Retinal pigment epithelial cell (primary cell): ENCODE measurements at regions not wholly inside any gene's neighbourhood (a gene's known extent, or its start where the extent isn't known, plus 50 kb on each side); places are given as distances from the start of the nearest gene placed in this dataset.
A peak's percentile ranks its signal among the peaks of the same experiment; 100 is the strongest.

Experiments
- DNase-seq: peaks from one replicate; pipeline ENCODE4 v3.0.0-alpha.2; 2010; ENCODE audit warnings: low read depth
- H3K4me3 ChIP-seq: 2 replicates; pipeline ENCODE4 v1.5.1; 2011; ENCODE audit warnings: mild to moderate bottlenecking, low read length, control low read depth, moderate library complexity
- CTCF ChIP-seq: conservative IDR thresholded peaks from 2 replicates; pipeline ENCODE4 v1.5.1; 2011; ENCODE audit warnings: low read depth, low read length, control low read depth, inconsistent platforms

- no peak for TF ChIP-seq CTCF
- DNase-seq, result peak; percentile 95
- no peak overlapping the region for H3K4me3 ChIP-seq
These were observed 58.2 kb downstream of the ZBTB38 start for GRCh38 chr3:141426404-141427034.

- no peak overlapping the region for H3K4me3 ChIP-seq
- TF ChIP-seq CTCF, result no peak
- no peak for DNase-seq
These were observed 59.1 kb upstream of the RASA2 start for GRCh38 chr3:141427764-141428163.

- DNase-seq, result no peak
- TF ChIP-seq CTCF, result no peak
- no peak overlapping the region for H3K4me3 ChIP-seq
These were observed 57.3 kb upstream of the RASA2 start for GRCh38 chr3:141429371-141430035.

- no peak for DNase-seq
- H3K4me3 ChIP-seq, result no peak overlapping the region
- TF ChIP-seq CTCF, result no peak
These were observed 56.5 kb upstream of the RASA2 start for GRCh38 chr3:141430316-141430715.

- peak overlapping the region; percentile 3 for H3K4me3 ChIP-seq
These were observed 55.1 kb upstream of the RASA2 start for GRCh38 chr3:141431411-141432378.

GRCh38 chr3:141432904-141433303 is 53.9 kb upstream of the RASA2 start:
- DNase-seq, result no peak
- no peak for TF ChIP-seq CTCF

More at GRCh38 chr3:141431411-141432378, 55.1 kb upstream of the RASA2 start:
- peak; percentile 88 for DNase-seq
- TF ChIP-seq CTCF, result no peak

More at GRCh38 chr3:141432904-141433303, 53.9 kb upstream of the RASA2 start:
- no peak overlapping the region for H3K4me3 ChIP-seq
